H9 (cell line): ENCODE measurements at regions not wholly inside any gene's neighbourhood (a gene's known extent, or its start where the extent isn't known, plus 50 kb on each side); places are given as distances from the start of the nearest gene placed in this dataset.

Source experiments
- DNase-seq: peaks from one replicate; pipeline ENCODE4 v3.0.0-alpha.2; 2017
- H2AFZ ChIP-seq: one replicate; pipeline ENCODE4 v1.6.1; 2013; ENCODE audit warnings: mild to moderate bottlenecking, low read length, control low read depth, moderate library complexity
- H2AK5ac ChIP-seq: 2 replicates; pipeline ENCODE4 v1.6.1; 2013; ENCODE audit warnings: low read length, control low read depth, mixed read lengths; ENCODE audit not compliant: insufficient read length
- H2BK120ac ChIP-seq: one replicate; pipeline ENCODE4 v1.6.1; 2013; ENCODE audit warnings: low read depth, mild to moderate bottlenecking, low read length, control low read depth, inconsistent platforms; ENCODE audit not compliant: poor library complexity, severe bottlenecking
- H2BK12ac ChIP-seq: 2 replicates; pipeline ENCODE4 v1.6.1; 2013; ENCODE audit warnings: low read length, control low read depth, mixed read lengths, low read depth; ENCODE audit not compliant: insufficient read length
- H2BK15ac ChIP-seq: 2 replicates; pipeline ENCODE4 v1.6.1; 2013; ENCODE audit warnings: low read depth, low read length, control low read depth
- H2BK20ac ChIP-seq: one replicate; pipeline ENCODE4 v1.6.1; 2013; ENCODE audit warnings: low read depth, mild to moderate bottlenecking, low read length, control low read depth, inconsistent platforms; ENCODE audit not compliant: poor library complexity, severe bottlenecking
- H2BK5ac ChIP-seq: 2 replicates; pipeline ENCODE4 v1.6.1; 2013; ENCODE audit warnings: low read length, control low read depth, mixed read lengths; ENCODE audit not compliant: insufficient read length
- H3K14ac ChIP-seq: 2 replicates; pipeline ENCODE4 v1.6.1; 2013; ENCODE audit warnings: low read length, control low read depth; ENCODE audit not compliant: insufficient read depth
- H3K18ac ChIP-seq: 2 replicates; pipeline ENCODE4 v1.6.1; 2013; ENCODE audit warnings: low read depth, mild to moderate bottlenecking, mixed read lengths, low read length, control low read depth; ENCODE audit not compliant: insufficient read length
- H3K23ac ChIP-seq: 2 replicates; pipeline ENCODE4 v1.6.1; 2013; ENCODE audit warnings: low read length, control low read depth, mixed read lengths, low read depth; ENCODE audit not compliant: insufficient read length
- H3K23me2 ChIP-seq: 2 replicates; pipeline ENCODE4 v1.6.1; 2013; ENCODE audit warnings: low read depth, mild to moderate bottlenecking, mixed read lengths, low read length, control low read depth; ENCODE audit not compliant: insufficient read length, poor library complexity, severe bottlenecking
- H3K27ac ChIP-seq: 2 replicates; pipeline ENCODE4 v1.5.1; 2013; ENCODE audit warnings: low read length, control low read depth, mixed read lengths, low read depth; ENCODE audit not compliant: insufficient read length
- H3K27me3 ChIP-seq: 2 replicates; pipeline ENCODE4 v1.6.1; 2013; ENCODE audit warnings: low read length, control low read depth, inconsistent platforms; ENCODE audit not compliant: insufficient read depth
- H3K4ac ChIP-seq: 2 replicates; pipeline ENCODE4 v1.6.1; 2013; ENCODE audit warnings: low read depth, mild to moderate bottlenecking, control low read depth, inconsistent platforms, low read length, moderate library complexity
- H3K4me1 ChIP-seq: 2 replicates; pipeline ENCODE4 v1.6.1; 2013; ENCODE audit warnings: low read length, control low read depth, inconsistent platforms; ENCODE audit not compliant: insufficient read depth
- H3K4me2 ChIP-seq: 2 replicates; pipeline ENCODE4 v1.6.1; 2013; ENCODE audit warnings: low read length, control low read depth, mixed read lengths; ENCODE audit not compliant: insufficient read length, insufficient read depth
- H3K56ac ChIP-seq: 2 replicates; pipeline ENCODE4 v1.6.1; 2013; ENCODE audit warnings: low read depth, mild to moderate bottlenecking, mixed read lengths, low read length, control low read depth; ENCODE audit not compliant: insufficient read length
- H3K79me1 ChIP-seq: 2 replicates; pipeline ENCODE4 v1.6.1; 2013; ENCODE audit warnings: low read depth, mild to moderate bottlenecking, moderate library complexity, low read length, control low read depth, inconsistent platforms; ENCODE audit not compliant: insufficient read depth, poor library complexity, severe bottlenecking
- H3K79me2 ChIP-seq: 2 replicates; pipeline ENCODE4 v1.6.1; 2013; ENCODE audit warnings: low read length, control low read depth, inconsistent platforms; ENCODE audit not compliant: insufficient read depth
- H3K9ac ChIP-seq: 2 replicates; pipeline ENCODE4 v1.6.1; 2013; ENCODE audit warnings: low read length, control low read depth, mixed read lengths; ENCODE audit not compliant: insufficient read length; ENCODE audit errors: extremely low read depth
- H3K9me3 ChIP-seq: one replicate; pipeline ENCODE4 v1.6.1; 2013; ENCODE audit warnings: low read depth, low read length, inconsistent platforms; ENCODE audit not compliant: control insufficient read depth
- H3T11ph ChIP-seq: one replicate; pipeline ENCODE4 v1.6.1; 2013; ENCODE audit warnings: mild to moderate bottlenecking, low read length, control low read depth, inconsistent platforms
- H4K20me1 ChIP-seq: one replicate; pipeline ENCODE4 v1.6.1; 2013; ENCODE audit not compliant: control insufficient read depth, insufficient read length, insufficient read depth
- H4K5ac ChIP-seq: 2 replicates; pipeline ENCODE4 v1.6.1; 2013; ENCODE audit warnings: low read depth, mild to moderate bottlenecking, mixed read lengths, low read length, control low read depth; ENCODE audit not compliant: insufficient read length
- H4K8ac ChIP-seq: replicated peaks from 2 replicates; pipeline ENCODE4 v1.6.1; 2013; ENCODE audit warnings: low read length, control low read depth, mixed read lengths, low read depth; ENCODE audit not compliant: insufficient read length
- H4K91ac ChIP-seq: 2 replicates; pipeline ENCODE4 v1.6.1; 2013; ENCODE audit warnings: low read depth, mild to moderate bottlenecking, moderate library complexity, mixed read lengths, low read length, control low read depth; ENCODE audit not compliant: insufficient read length
- H3K27ac Mint-ChIP-seq, 3 experiments: 2 replicates in 2 of 3; 3 replicates in 1 of 3; pipeline ENCODE4 v1.8.0; 2020 to 2021; ENCODE audit warnings: mixed read lengths in 3 of 3, mild to moderate bottlenecking in 1 of 3, moderate library complexity in 1 of 3
- H3K27me3 Mint-ChIP-seq: 2 replicates; pipeline ENCODE4 v1.8.0; 2021; ENCODE audit warnings: low read depth, mild to moderate bottlenecking, moderate library complexity, mixed read lengths
- H3K36me3 Mint-ChIP-seq, 3 experiments: 2 replicates in 2 of 3; 3 replicates in 1 of 3; pipeline ENCODE4 v1.8.0; 2020 to 2021; ENCODE audit warnings: low read depth in 3 of 3, mixed read lengths in 3 of 3; ENCODE audit not compliant: insufficient read depth in 1 of 3
- H3K4me1 Mint-ChIP-seq, 2 experiments: 2 replicates each; pipeline ENCODE4 v1.8.0; 2020; ENCODE audit warnings: mixed read lengths in 2 of 2
- H3K4me3 Mint-ChIP-seq, 2 experiments: 2 replicates in 1 of 2; 3 replicates in 1 of 2; pipeline ENCODE4 v1.8.0; 2020 to 2021; ENCODE audit warnings: mild to moderate bottlenecking in 2 of 2, mixed read lengths in 2 of 2, moderate library complexity in 1 of 2
- H3K9me3 Mint-ChIP-seq, 2 experiments: 2 replicates in 1 of 2; 3 replicates in 1 of 2; pipeline ENCODE4 v1.8.0; 2020; ENCODE audit warnings: mild to moderate bottlenecking in 2 of 2, mixed read lengths in 2 of 2, moderate library complexity in 1 of 2
- WGBS: extraction: QIAGEN DNeasy Blood & Tissue Kit; methylation state at CpG from one replicate; pipeline ENCODE4 v1.1.7; 2013; ENCODE audit warnings: missing lambda C conversion rate, low lambda C conversion rate, mixed read lengths; ENCODE audit not compliant: insufficient read length; ENCODE audit errors: extremely low coverage; 5-methylcytosine and 5-hydroxymethylcytosine counted together
- TF ChIP-seq, protein P1 (sequence below): fragments of 200-600 bp; sonication (generic); conservative IDR thresholded peaks from 3 replicates; pipeline ENCODE4 v1.8.0; 2021; ENCODE audit warnings: antibody characterized with exemption, mild to moderate bottlenecking

- DNase-seq, result no peak
- TF ChIP-seq, protein P1, sequence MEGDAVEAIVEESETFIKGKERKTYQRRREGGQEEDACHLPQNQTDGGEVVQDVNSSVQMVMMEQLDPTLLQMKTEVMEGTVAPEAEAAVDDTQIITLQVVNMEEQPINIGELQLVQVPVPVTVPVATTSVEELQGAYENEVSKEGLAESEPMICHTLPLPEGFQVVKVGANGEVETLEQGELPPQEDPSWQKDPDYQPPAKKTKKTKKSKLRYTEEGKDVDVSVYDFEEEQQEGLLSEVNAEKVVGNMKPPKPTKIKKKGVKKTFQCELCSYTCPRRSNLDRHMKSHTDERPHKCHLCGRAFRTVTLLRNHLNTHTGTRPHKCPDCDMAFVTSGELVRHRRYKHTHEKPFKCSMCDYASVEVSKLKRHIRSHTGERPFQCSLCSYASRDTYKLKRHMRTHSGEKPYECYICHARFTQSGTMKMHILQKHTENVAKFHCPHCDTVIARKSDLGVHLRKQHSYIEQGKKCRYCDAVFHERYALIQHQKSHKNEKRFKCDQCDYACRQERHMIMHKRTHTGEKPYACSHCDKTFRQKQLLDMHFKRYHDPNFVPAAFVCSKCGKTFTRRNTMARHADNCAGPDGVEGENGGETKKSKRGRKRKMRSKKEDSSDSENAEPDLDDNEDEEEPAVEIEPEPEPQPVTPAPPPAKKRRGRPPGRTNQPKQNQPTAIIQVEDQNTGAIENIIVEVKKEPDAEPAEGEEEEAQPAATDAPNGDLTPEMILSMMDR, result no peak
Observed at GRCh38 chr3:62995119-62995518, 119.9 kb upstream of the CADPS start.

More at GRCh38 chr3:62995119-62995518, 119.9 kb upstream of the CADPS start:
- Histone ChIP-seq H3K27me3 (no peaks in the 10 kb centered on the region), H4K91ac (no peak overlapping the region), H2BK120ac (no peak overlapping the region), H3K23ac (no peak overlapping the region), H3K4ac (no peak overlapping the region), H3K23me2 (no peaks in the 10 kb centered on the region), H3K4me1 (peaks cover 9% of the 10 kb centered on the region), H3K56ac (no peak overlapping the region), H2BK12ac (no peak overlapping the region), H3T11ph (no peak overlapping the region), H3K27ac (no peak overlapping the region), H3K14ac (no peak overlapping the region), H3K79me2 (no peaks in the 10 kb centered on the region), H3K9me3 (no peaks in the 10 kb centered on the region), H2AFZ (no peak overlapping the region), H3K18ac (no peak overlapping the region), H4K20me1 (no peaks in the 10 kb centered on the region), H3K79me1 (no peaks in the 10 kb centered on the region), H2BK15ac (no peak overlapping the region), H4K8ac (no peak overlapping the region), H2BK20ac (no peak overlapping the region), H2AK5ac (no peak overlapping the region), H3K4me2 (peak overlapping the region; percentile 5), H2BK5ac (no peak overlapping the region), H4K5ac (no peak overlapping the region), H3K9ac (no peak overlapping the region)
- H3K27ac Mint-ChIP-seq, result peak overlapping the region; percentile 71 to 80 (median 77); a peak in 6 of 7 replicates
- WGBS, result no CpG with 5 or more reads among the region's 3 CpGs
- H3K4me3 Mint-ChIP-seq, result peak overlapping the region in 1 of 2 experiments; percentile 27; a peak in 1 of 5 replicates
- H3K4me1 Mint-ChIP-seq, result peaks cover 33 to 41% of the 10 kb centered on the region in 2 experiments
- H3K36me3 Mint-ChIP-seq, result peaks cover 4 to 25% (median 18%) of the 10 kb centered on the region in 3 experiments; a peak in 6 of 7 replicates
- no peaks in the 10 kb centered on the region for H3K27me3 Mint-ChIP-seq
- no peaks in the 10 kb centered on the region for H3K9me3 Mint-ChIP-seq
